Sigmoid colon (tissue), 4 donors: ENCODE measurements at regions not wholly inside any gene's neighbourhood (a gene's known extent, or its start where the extent isn't known, plus 50 kb on each side); places are given as distances from the start of the nearest gene placed in this dataset.

Experiments
- CTCF ChIP-seq, 4 experiments: fragments of 450-650 bp in 3 of 4; fragments of 200-600 bp in 1 of 4; IDR thresholded peaks; one replicate each; pipeline ENCODE4 v1.5.1; 2016 to 2019; ENCODE audit warnings: antibody characterized with exemption in 4 of 4, mild to moderate bottlenecking in 3 of 4, moderate library complexity in 2 of 4
- EP300 ChIP-seq, 4 donors: sonication (generic); formaldehyde crosslinking; IDR thresholded peaks; one replicate each; pipeline ENCODE4 v1.6.1; 2017; ENCODE audit warnings: antibody characterized with exemption in 4 of 4
- POLR2A ChIP-seq, 2 donors: fragments of 450-650 bp; IDR thresholded peaks; one replicate each; pipeline ENCODE4 v1.6.1; 2016; ENCODE audit warnings: antibody characterized with exemption in 2 of 2, mild to moderate bottlenecking in 2 of 2, moderate library complexity in 2 of 2
- POLR2AphosphoS5 ChIP-seq, 4 donors: sonication (generic); formaldehyde crosslinking; IDR thresholded peaks; one replicate each; pipeline ENCODE4 v1.6.1; 2017; ENCODE audit warnings: antibody characterized with exemption in 4 of 4

DNA sequence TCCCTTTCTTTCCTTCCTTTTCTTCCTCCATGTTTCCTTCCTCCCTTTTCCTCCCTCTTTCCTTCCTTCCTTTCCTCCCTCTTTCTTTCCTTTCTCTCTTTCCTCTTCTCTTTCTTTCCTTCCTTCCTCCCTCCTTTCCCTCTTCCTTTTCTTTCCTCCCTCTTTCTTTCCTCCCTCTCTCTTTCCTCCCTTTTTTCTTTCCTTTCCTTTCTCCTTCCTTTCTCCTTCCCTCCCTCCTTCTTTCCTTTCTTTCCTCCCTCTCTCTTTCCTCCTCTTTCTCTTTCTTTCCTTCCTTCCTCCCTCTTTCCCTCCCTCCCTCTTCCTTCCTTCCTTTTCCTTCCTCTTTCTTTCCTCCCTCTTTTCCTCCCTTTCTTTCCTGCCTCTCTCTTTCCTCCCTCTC, 86.3 kb upstream of the FERMT1 start:
- no peak for TF ChIP-seq POLR2A (IDR thresholded peaks at IDR 0.05)
- no peak for TF ChIP-seq CTCF (IDR thresholded peaks at IDR 0.05)
- TF ChIP-seq EP300 (IDR thresholded peaks at IDR 0.05): no peak
- no peak for TF ChIP-seq POLR2AphosphoS5 (IDR thresholded peaks at IDR 0.05)
